ENCODE measurements at regions not wholly inside any gene's neighbourhood (a gene's known extent, or its start where the extent isn't known, plus 50 kb on each side); places are given as distances from the start of the nearest gene placed in this dataset.

- no peak for TF ChIP-seq CTCF (IDR thresholded peaks at IDR 0.05)
- no peak for TF ChIP-seq POLR2AphosphoS5 (IDR thresholded peaks at IDR 0.05)
Measured at GRCh38 chr6:100088009-100088408, 94.0 kb upstream of the MCHR2 start.
